GM19351 (cell line): ENCODE measurements at regions not wholly inside any gene's neighbourhood (a gene's known extent, or its start where the extent isn't known, plus 50 kb on each side); places are given as distances from the start of the nearest gene placed in this dataset.

Experiments used
- ATAC-seq: cut with Tn5 transposase; IDR thresholded peaks from one replicate; pipeline ENCODE4 v1.9.1; 2021; ENCODE audit warnings: mild to moderate bottlenecking, moderate library complexity; ENCODE audit not compliant: unreplicated experiment

DNA sequence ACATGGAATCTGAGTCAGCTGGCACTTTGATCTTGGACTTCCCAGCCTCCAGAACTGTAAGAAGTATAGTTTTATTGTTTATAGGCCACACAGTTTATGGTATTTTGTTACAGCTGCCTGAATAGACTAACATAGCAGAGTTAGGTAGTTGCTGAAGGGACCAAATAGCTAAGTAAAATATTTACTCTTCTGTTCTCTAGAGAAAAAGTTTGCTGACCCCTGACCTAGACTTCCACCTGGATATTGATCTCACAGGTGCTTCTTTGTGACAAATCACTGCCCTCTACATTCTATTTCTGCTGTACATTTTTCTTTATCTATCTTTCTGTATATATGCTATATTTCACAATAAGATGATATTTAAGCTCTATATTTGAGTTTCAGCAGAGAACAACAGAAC lies 212.5 kb downstream of the CSNK2A3 start:
- ATAC-seq: no peak

- ATAC-seq: no peak
These were observed 215.7 kb downstream of the CSNK2A3 start for GRCh38 chr11:11137339-11137738.

- no peak for ATAC-seq
These were observed 217.1 kb downstream of the CSNK2A3 start for GRCh38 chr11:11135820-11136476.

DNA sequence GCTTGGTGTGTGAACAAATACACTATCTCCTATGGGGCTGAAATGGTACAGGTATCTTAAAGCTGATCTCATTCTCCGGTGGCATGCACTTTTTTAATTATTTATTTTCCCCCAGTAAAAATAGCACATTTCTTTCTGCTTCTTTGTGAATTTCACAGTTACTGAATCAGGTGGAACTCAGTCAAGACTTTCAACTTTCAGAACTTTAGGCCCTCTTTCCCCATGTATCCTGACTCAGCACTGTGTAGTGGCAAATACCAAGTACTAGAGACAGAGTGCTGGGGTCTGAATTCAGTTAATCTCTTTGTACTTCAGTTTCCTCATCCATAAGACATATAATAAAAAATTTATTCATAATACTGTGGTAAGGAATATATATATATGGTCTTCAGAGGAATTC lies 223.9 kb downstream of the CSNK2A3 start:
- no peak for ATAC-seq

- no peak for ATAC-seq
These were observed 227.4 kb downstream of the CSNK2A3 start for GRCh38 chr11:11125618-11126017.

- no peak for ATAC-seq
These were observed 230.3 kb downstream of the CSNK2A3 start for GRCh38 chr11:11122749-11123148.

DNA sequence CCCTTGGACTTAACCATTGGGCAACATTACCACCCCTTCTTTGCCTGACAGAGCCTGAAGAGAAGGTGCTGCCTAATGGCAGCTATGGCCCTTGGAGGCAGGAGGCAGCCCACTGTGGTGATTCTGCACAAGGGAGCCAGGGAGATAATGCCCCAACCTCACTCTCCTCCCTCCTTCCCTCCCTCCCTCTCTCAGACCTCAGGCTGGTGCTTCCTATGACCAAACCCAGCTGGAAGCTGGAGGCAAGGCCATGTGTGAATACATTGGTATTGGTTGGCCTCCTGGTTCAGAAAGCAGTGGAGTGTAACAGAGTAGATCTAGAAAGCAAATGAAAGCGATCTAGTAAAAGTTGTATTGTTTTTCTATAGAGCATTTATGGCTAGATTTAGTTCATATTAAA lies 233.1 kb downstream of the CSNK2A3 start:
- ATAC-seq: no peak

- no peak for ATAC-seq
These were observed 235.3 kb downstream of the CSNK2A3 start for GRCh38 chr11:11117730-11118129.

GRCh38 chr11:11115475-11115874 lies 237.6 kb downstream of the CSNK2A3 start:
- ATAC-seq: no peak

DNA sequence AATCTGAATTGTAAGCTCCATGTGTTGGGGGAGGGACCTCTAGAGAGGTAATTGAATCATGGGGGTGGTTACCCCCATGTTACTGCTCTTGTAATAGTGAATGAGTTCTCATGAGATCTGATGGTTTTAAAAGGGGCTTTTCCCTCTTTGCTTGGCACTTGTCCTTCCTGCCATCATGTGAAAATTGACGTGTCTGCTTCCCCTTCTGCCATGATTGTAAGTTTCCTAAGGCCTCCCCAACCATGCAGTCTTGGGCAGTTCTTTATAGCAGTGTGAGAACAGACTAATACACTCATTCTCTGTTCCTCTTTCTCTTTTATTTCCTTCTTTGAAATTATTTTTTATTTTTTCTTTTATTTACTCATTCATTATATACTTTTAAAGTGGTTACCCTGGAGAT lies 239.4 kb downstream of the CSNK2A3 start:
- no peak for ATAC-seq

GRCh38 chr11:11108026-11108425 lies 245.0 kb downstream of the CSNK2A3 start:
- ATAC-seq: no peak

GRCh38 chr11:11107076-11107723 lies 245.8 kb downstream of the CSNK2A3 start:
- ATAC-seq: no peak

- ATAC-seq: no peak
These were observed 247.5 kb upstream of the ZBED5 start for GRCh38 chr11:11105361-11105760.

DNA sequence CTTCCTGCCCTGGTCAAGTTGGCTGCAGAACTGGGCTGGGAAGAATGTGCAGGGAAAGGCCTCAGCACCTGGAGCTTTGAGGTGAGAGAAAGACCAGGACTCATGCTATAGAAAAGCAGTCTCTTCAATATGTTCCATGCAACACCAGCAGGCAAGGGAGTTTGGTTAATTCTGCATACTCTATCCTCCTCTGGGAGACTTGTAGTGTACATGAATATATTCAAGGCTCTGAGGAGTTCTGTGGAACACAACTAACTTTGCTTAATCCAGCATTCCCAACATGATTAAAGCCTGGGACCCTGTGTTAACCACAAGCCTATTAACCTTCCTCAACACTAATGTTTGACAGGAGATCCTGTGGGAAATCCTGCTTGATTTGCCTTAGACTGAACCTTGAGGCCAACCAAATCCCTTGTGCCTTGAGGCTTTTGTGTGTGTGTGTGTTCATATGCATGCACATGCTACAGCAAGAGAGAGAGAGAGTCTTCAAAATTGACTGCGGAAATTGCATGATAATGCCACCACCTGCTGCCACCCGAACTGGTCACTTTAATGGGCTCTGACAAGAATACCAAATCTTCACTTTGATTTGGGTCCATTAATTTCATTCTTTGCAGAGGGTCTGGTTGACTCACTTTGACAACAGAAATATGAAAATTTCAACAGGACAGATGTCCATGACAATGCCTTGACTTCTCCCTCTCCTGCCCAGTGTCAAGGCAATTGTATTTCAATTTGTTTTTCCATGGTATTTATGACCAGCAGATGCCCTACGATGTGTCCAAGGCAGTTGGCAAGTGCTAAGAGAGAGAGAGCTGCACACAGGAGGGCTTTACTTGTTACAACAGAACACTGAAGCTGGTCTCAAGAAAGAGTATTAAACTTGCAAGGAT lies 238.2 kb upstream of the ZBED5 start:
- no peak for ATAC-seq

- ATAC-seq: no peak
These were observed 232.6 kb upstream of the ZBED5 start for GRCh38 chr11:11090495-11090894.

DNA sequence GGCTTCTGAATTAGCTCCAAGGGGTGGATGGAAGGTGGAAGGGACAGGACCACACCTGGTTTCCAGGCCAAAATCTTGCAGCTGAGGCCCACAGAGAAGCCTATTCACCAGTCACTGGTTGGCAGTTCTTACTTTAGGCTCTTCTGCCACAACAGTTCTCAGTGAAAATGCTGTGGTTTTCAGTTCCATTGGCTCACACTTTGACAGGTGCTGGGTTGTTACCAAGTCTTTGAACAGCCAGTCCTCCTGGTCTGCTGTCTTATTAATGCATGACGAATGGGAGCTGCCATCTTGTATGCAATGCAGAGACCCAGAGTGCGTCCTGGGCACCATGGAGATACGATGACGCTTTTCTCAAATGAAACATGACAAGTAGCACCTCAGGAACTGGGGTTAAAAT lies 232.0 kb upstream of the ZBED5 start:
- ATAC-seq: no peak

DNA sequence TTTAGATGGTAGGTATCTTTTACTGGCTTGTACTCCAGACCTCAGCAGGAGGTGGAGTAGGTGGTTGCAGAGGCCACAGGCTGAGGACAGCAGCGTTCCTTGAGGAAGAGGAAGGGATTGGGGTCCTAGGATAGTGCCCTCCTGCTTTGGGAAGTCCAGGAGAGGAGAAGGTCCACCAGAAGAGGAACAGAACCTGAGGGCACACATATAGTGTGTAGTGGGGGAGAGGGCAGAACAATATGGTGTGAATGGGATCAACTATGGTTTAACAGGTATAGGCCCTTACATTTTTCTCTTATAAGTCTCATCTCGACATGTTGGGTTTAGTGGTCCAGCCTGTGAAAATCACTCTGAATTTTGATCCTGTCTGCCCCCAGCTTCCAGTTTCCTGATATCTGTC lies 229.1 kb upstream of the ZBED5 start:
- ATAC-seq: no peak

DNA sequence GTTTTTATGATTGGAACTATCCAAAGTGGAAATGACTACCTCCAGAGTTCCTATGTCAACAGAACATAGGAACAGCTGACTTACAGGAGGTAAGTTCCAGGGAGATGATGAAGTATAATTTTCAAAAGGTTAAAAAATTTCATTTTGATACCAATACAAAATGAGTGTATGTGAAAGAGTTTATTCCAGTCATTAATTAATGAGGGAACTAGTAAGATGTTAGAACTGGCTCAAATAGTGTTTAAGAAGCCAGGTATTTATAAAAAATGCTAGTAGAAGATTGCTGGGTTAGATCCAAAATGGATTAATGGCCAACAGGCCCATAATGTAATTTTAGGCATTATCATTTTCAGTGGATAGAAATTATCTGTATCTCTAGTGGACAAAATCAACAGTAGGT lies 227.7 kb upstream of the ZBED5 start:
- ATAC-seq: no peak

GRCh38 chr11:11084337-11084736 lies 226.5 kb upstream of the ZBED5 start:
- no peak for ATAC-seq

DNA sequence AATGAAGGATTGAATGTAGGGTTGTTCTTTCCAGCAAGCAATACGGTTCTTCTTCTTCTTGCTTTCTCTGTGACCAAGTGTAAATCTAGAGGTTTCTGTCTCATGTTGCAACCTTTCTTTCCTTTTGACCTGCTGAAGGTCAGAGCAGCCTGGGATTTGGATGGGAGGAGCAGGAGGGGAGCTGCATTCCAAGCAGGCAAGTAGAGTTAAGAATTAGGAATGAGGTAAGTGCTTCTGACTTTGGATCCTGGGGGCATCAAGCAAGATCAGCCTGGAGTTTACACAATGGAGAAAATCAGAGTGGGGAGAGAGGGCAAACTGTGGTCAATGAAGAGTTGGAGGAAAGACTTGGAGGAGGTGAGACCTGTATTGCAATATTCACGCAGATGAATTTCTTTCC lies 225.6 kb upstream of the ZBED5 start:
- no peak for ATAC-seq

DNA sequence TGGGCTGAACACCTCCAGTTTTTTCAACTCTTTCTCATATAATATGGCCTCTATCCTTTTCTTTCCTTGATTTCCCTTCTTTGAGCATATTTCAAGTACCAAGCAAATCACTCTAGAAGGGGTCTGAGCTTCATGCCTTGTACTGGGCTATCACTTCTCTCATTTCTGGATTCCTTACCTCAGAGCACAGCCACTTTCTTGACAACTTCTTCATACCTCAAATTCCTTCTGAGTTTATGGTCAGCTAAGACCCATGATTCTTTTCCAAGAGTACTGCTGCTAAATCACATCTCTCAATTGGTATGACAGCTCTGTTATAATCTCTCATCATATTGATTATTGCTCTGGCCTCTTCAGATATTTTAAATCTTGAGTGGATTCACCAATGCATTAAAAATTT lies 224.8 kb upstream of the ZBED5 start:
- ATAC-seq: no peak

DNA sequence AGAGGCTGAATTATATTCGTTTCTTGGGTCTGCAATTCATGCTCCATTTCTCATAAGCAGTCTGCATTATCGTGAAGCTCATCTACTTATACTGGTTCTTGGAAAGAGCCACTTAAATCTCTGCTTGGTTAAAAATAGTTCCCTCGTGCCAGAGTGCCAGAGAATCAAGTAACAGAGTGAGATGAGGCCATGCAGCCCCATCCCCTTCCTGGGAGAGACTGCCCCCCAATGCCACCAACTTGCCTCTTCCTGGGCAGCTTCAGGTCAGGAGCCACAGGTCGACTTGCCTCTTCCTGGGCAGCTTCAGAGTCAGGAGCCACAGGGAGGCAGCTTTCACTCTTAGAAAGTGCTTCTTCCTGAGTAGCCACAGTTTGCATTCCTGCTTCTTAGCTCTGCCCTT lies 223.9 kb upstream of the ZBED5 start:
- ATAC-seq: no peak
